ENCODE measurements at regions not wholly inside any gene's neighbourhood (a gene's known extent, or its start where the extent isn't known, plus 50 kb on each side); places are given as distances from the start of the nearest gene placed in this dataset.

DNA sequence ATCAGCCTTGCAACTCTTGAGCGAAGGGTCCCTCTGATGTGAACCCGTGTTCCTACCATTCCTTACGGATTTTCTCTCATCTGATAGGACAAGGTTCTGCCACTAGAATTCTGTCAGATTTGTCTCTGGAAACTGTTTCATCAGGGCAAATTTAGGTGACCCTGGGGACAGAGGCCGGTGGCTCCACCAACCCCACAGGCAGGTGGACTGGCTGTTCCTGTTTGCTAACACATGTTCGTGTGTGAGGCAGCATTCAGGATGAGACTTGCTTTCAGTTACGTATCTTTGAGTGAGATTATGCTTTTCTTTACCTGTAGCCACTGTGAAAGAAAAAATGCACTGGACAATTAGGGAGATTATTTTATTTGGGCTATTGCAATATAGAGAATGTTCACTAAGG, 449.9 kb downstream of the INHBA start:
- Mint-ChIP-seq H3K4me3 (no peak overlapping the region), H3K36me3 (ENCODE audit: insufficient read depth in 1 of 3, low read depth in 3 of 3) (peaks cover 0 to 5% (median 0%) of the 10 kb centered on the region in 3 experiments; a peak in 2 of 7 replicates), H3K4me1 (peaks cover 6 to 12% of the 10 kb centered on the region in 2 experiments), H3K27ac (no peak overlapping the region), H3K9me3 (peaks cover 7 to 11% of the 10 kb centered on the region in 2 experiments; a peak in 3 of 5 replicates), H3K27me3 (ENCODE audit: low read depth) (peaks cover 5% of the 10 kb centered on the region; the same call in 1 of the 2 replicates)
- Histone ChIP-seq H2BK120ac (ENCODE audit: low read depth, low read length, poor library complexity, severe bottlenecking) (no peak overlapping the region), H3K79me2 (ENCODE audit: insufficient read depth, low read length) (no peaks in the 10 kb centered on the region), H3K9me3 (ENCODE audit: control insufficient read depth, low read depth, low read length) (no peaks in the 10 kb centered on the region), H3K27ac (ENCODE audit: insufficient read length, low read depth, low read length) (no peak overlapping the region), H2BK5ac (ENCODE audit: insufficient read length, low read length) (no peak overlapping the region), H4K5ac (ENCODE audit: insufficient read length, low read depth, low read length) (no peak overlapping the region), H3K18ac (ENCODE audit: insufficient read length, low read depth, low read length) (no peak overlapping the region), H3K14ac (ENCODE audit: insufficient read depth, low read length) (no peak overlapping the region), H2AK5ac (ENCODE audit: insufficient read length, low read length) (no peak overlapping the region), H2BK20ac (ENCODE audit: low read depth, low read length, poor library complexity, severe bottlenecking) (no peak overlapping the region), H3K23me2 (ENCODE audit: insufficient read length, low read depth, low read length, poor library complexity, severe bottlenecking) (no peaks in the 10 kb centered on the region), H2BK15ac (ENCODE audit: low read depth, low read length) (no peak overlapping the region), H2BK12ac (ENCODE audit: insufficient read length, low read depth, low read length) (no peak overlapping the region), H3T11ph (ENCODE audit: low read length) (no peak overlapping the region), H4K20me1 (ENCODE audit: control insufficient read depth, insufficient read depth, insufficient read length) (no peaks in the 10 kb centered on the region), H4K91ac (ENCODE audit: insufficient read length, low read depth, low read length) (no peak overlapping the region), H4K8ac (replicated peaks; ENCODE audit: insufficient read length, low read depth, low read length) (no peak overlapping the region), H3K79me1 (ENCODE audit: insufficient read depth, low read depth, low read length, poor library complexity, severe bottlenecking) (no peaks in the 10 kb centered on the region), H2AFZ (ENCODE audit: low read length) (no peak overlapping the region), H3K4me1 (ENCODE audit: insufficient read depth, low read length) (no peaks in the 10 kb centered on the region; the same call in 1 of the 2 replicates), H3K9ac (ENCODE audit: extremely low read depth, insufficient read length, low read length) (no peak overlapping the region), H3K56ac (ENCODE audit: insufficient read length, low read depth, low read length) (no peak overlapping the region), H3K27me3 (ENCODE audit: insufficient read depth, low read length) (no peaks in the 10 kb centered on the region), H3K23ac (ENCODE audit: insufficient read length, low read depth, low read length) (no peak overlapping the region), H3K4me2 (ENCODE audit: insufficient read depth, insufficient read length, low read length) (no peak overlapping the region), H3K4ac (ENCODE audit: low read depth, low read length) (no peak overlapping the region)
- no CpG with 5 or more reads among the region's 6 CpGs for WGBS (ENCODE audit: extremely low coverage, insufficient read length, low lambda C conversion rate)
- no peak for DNase-seq
- TF ChIP-seq, protein P1, sequence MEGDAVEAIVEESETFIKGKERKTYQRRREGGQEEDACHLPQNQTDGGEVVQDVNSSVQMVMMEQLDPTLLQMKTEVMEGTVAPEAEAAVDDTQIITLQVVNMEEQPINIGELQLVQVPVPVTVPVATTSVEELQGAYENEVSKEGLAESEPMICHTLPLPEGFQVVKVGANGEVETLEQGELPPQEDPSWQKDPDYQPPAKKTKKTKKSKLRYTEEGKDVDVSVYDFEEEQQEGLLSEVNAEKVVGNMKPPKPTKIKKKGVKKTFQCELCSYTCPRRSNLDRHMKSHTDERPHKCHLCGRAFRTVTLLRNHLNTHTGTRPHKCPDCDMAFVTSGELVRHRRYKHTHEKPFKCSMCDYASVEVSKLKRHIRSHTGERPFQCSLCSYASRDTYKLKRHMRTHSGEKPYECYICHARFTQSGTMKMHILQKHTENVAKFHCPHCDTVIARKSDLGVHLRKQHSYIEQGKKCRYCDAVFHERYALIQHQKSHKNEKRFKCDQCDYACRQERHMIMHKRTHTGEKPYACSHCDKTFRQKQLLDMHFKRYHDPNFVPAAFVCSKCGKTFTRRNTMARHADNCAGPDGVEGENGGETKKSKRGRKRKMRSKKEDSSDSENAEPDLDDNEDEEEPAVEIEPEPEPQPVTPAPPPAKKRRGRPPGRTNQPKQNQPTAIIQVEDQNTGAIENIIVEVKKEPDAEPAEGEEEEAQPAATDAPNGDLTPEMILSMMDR (conservative IDR thresholded peaks at IDR 0.05), result no peak

All from H9 (cell line).